Activated B cell treated with CpG ODN at 0.5 μM for 24 hours (primary cell): ENCODE measurements at regions not wholly inside any gene's neighbourhood (a gene's known extent, or its start where the extent isn't known, plus 50 kb on each side); places are given as distances from the start of the nearest gene placed in this dataset.

Experiments used
- ATAC-seq: fragments of 200-7000 bp; cut with Tn5 transposase; one replicate; pipeline ENCODE4 v1.10.0; 2021; ENCODE audit warnings: low read depth, mild to moderate bottlenecking, moderate library complexity
- CTCF ChIA-PET: fragments of 350-600 bp; sonication (Branson Sonifier 250); formaldehyde crosslinking; loops from one replicate; lab custom pipeline; 2021; ENCODE audit warnings: antibody characterized with exemption; lab: Charles Lee
- POLR2A ChIA-PET: fragments of 350-600 bp; sonication (Branson Sonifier 250); formaldehyde crosslinking; loops from one replicate; lab custom pipeline; 2021; ENCODE audit warnings: antibody characterized with exemption; lab: Charles Lee
- DNase-seq: peaks from one replicate; pipeline ENCODE4 v3.0.0; 2022
- H3K27ac Mint-ChIP-seq: one replicate; pipeline ENCODE4 v1.8.0; 2020; ENCODE audit warnings: mixed read lengths
- H3K27me3 Mint-ChIP-seq: one replicate; pipeline ENCODE4 v1.8.0; 2021; ENCODE audit warnings: mixed read lengths
- H3K36me3 Mint-ChIP-seq: one replicate; pipeline ENCODE4 v1.8.0; 2021; ENCODE audit warnings: low read depth, mixed read lengths
- H3K4me1 Mint-ChIP-seq: one replicate; pipeline ENCODE4 v1.8.0; 2021; ENCODE audit warnings: mixed read lengths
- H3K4me3 Mint-ChIP-seq: one replicate; pipeline ENCODE4 v1.8.0; 2020; ENCODE audit warnings: mild to moderate bottlenecking, mixed read lengths
- H3K9me3 Mint-ChIP-seq: one replicate; pipeline ENCODE4 v1.8.0; 2020; ENCODE audit warnings: mixed read lengths
- CTCF ChIP-seq: fragments of 200-600 bp; IDR thresholded peaks from one replicate; pipeline ENCODE4 v1.8.0; 2022; ENCODE audit warnings: antibody characterized with exemption, mild to moderate bottlenecking
- intact Hi-C: fragments of 100-400 bp; cut with micrococcal nuclease; formaldehyde crosslinking; loops from one replicate; pipeline ENCODE4 v1.15.1; 2024

- Mint-ChIP-seq H3K4me1 (no peaks in the 10 kb centered on the region), H3K9me3 (no peaks in the 10 kb centered on the region), H3K4me3 (no peak overlapping the region), H3K36me3 (no peaks in the 10 kb centered on the region), H3K27me3 (no peaks in the 10 kb centered on the region), H3K27ac (no peak overlapping the region)
- DNase-seq (no peak), ATAC-seq (no peak)
- intact Hi-C loops = no loop called here
- no peak for TF ChIP-seq CTCF
- ChIA-PET CTCF (no interaction called here), POLR2A (no interaction called here)
Observed at GRCh38 chr7:88387368-88387767, 80.7 kb upstream of the STEAP4 start.

- CTCF ChIA-PET = no interaction called here
- intact Hi-C loops = no loop called here
- H3K4me1 Mint-ChIP-seq = no peaks in the 10 kb centered on the region
- DNase-seq (no peak), ATAC-seq (no peak)
- no peaks in the 10 kb centered on the region for H3K27me3 Mint-ChIP-seq
- H3K4me3 Mint-ChIP-seq = no peak overlapping the region
- no peak for TF ChIP-seq CTCF
- POLR2A ChIA-PET = no interaction called here
- no peak overlapping the region for H3K27ac Mint-ChIP-seq
- H3K9me3 Mint-ChIP-seq = no peaks in the 10 kb centered on the region
- H3K36me3 Mint-ChIP-seq = no peaks in the 10 kb centered on the region
Observed at GRCh38 chr7:88386665-88387156, 80.0 kb upstream of the STEAP4 start.

GRCh38 chr7:88377434-88377833 lies 70.7 kb upstream of the STEAP4 start:
- ChIA-PET POLR2A (no interaction called here), CTCF (no interaction called here)
- Mint-ChIP-seq H3K9me3 (peaks cover under 1% of the 10 kb centered on the region), H3K27me3 (no peaks in the 10 kb centered on the region), H3K36me3 (no peaks in the 10 kb centered on the region), H3K4me1 (no peaks in the 10 kb centered on the region), H3K27ac (no peak overlapping the region), H3K4me3 (no peak overlapping the region)
- no peak for ATAC-seq
- TF ChIP-seq CTCF = no peak
- DNase-seq = no peak
- intact Hi-C loops = no loop called here

GRCh38 chr7:88368686-88369085 lies 62.0 kb upstream of the STEAP4 start:
- no peaks in the 10 kb centered on the region for H3K27me3 Mint-ChIP-seq
- no peak for TF ChIP-seq CTCF
- no peaks in the 10 kb centered on the region for H3K4me1 Mint-ChIP-seq
- H3K36me3 Mint-ChIP-seq = no peaks in the 10 kb centered on the region
- ChIA-PET POLR2A (no interaction called here), CTCF (no interaction called here)
- no peak for ATAC-seq
- H3K4me3 Mint-ChIP-seq = no peak overlapping the region
- H3K27ac Mint-ChIP-seq = no peak overlapping the region
- no peak for DNase-seq
- intact Hi-C loops = no loop called here
- H3K9me3 Mint-ChIP-seq = peaks cover 3% of the 10 kb centered on the region

- ATAC-seq (no peak), DNase-seq (no peak)
- Mint-ChIP-seq H3K4me3 (no peak overlapping the region), H3K4me1 (no peaks in the 10 kb centered on the region), H3K27ac (no peak overlapping the region), H3K36me3 (no peaks in the 10 kb centered on the region), H3K27me3 (no peaks in the 10 kb centered on the region), H3K9me3 (no peaks in the 10 kb centered on the region)
- intact Hi-C loops = no loop called here
- TF ChIP-seq CTCF = no peak
- POLR2A ChIA-PET = no interaction called here
- CTCF ChIA-PET = no interaction called here
Observed at GRCh38 chr7:88366845-88367244, 60.2 kb upstream of the STEAP4 start.
